Keratinocyte (primary cell): ENCODE measurements at regions not wholly inside any gene's neighbourhood (a gene's known extent, or its start where the extent isn't known, plus 50 kb on each side); places are given as distances from the start of the nearest gene placed in this dataset.

Experiments used
- CTCF ChIP-seq, 3 experiments: IDR thresholded peaks in 1 of 3; conservative IDR thresholded peaks in 1 of 3; optimal IDR thresholded peaks in 1 of 3; 2 replicates in 2 of 3; 3 replicates in 1 of 3; pipeline versions ENCODE3 to v1.5.1; 2011; ENCODE audit warnings: low read length in 3 of 3, mild to moderate bottlenecking in 3 of 3, moderate library complexity in 2 of 3, control low read depth in 1 of 3, inconsistent platforms in 1 of 3; ENCODE audit not compliant: insufficient read depth in 2 of 3; ENCODE audit errors: extremely low read depth in 1 of 3
- EZH2 ChIP-seq: IDR thresholded peaks from one replicate; pipeline ENCODE4 v1.6.1; 2012; ENCODE audit warnings: inconsistent platforms, mild to moderate bottlenecking, low read length, moderate library complexity

GRCh38 chr5:30446456-30446855 lies 747.0 kb upstream of the CDH6 start:
- TF ChIP-seq CTCF (optimal IDR thresholded peaks at IDR 0.05 in 1 of 3, IDR thresholded peaks at IDR 0.05 in 1 of 3, conservative IDR thresholded peaks at IDR 0.05 in 1 of 3; ENCODE audit: extremely low read depth in 1 of 3, insufficient read depth in 2 of 3, low read length in 3 of 3) (no peak), EZH2 (no peak)
